Activated CD4-positive, CD25-positive, alpha-beta regulatory T cell (primary cell): ENCODE measurements at regions not wholly inside any gene's neighbourhood (a gene's known extent, or its start where the extent isn't known, plus 50 kb on each side); places are given as distances from the start of the nearest gene placed in this dataset.

ENCODE experiments used
- DNase-seq, 4 experiments: peaks; one replicate each; lab custom pipeline; 2025; lab: John Stamatoyannopoulos, UW

GRCh38 chr1:29502911-29503840 lies 266.9 kb downstream of the PTPRU start:
- DNase-seq, result no peak

GRCh38 chr1:29502225-29502910 lies 266.0 kb downstream of the PTPRU start:
- DNase-seq, result no peak

GRCh38 chr1:29501227-29501976 lies 265.1 kb downstream of the PTPRU start:
- DNase-seq, result no peak

GRCh38 chr1:29500651-29501050 lies 264.3 kb downstream of the PTPRU start:
- DNase-seq, result no peak

GRCh38 chr1:29500041-29500440 lies 263.7 kb downstream of the PTPRU start:
- DNase-seq, result no peak

- DNase-seq, result no peak
These were observed 262.9 kb downstream of the PTPRU start for GRCh38 chr1:29499104-29499650.

GRCh38 chr1:29498126-29499103 lies 262.1 kb downstream of the PTPRU start:
- no peak for DNase-seq

- DNase-seq, result no peak
These were observed 261.2 kb downstream of the PTPRU start for GRCh38 chr1:29497395-29498125.

GRCh38 chr1:29496701-29497100 lies 260.4 kb downstream of the PTPRU start:
- DNase-seq, result no peak

GRCh38 chr1:29490204-29490934 lies 254.0 kb downstream of the PTPRU start:
- DNase-seq, result no peak

GRCh38 chr1:29489471-29489870 lies 253.1 kb downstream of the PTPRU start:
- DNase-seq, result no peak

GRCh38 chr1:29488794-29489311 lies 252.5 kb downstream of the PTPRU start:
- no peak for DNase-seq

GRCh38 chr1:29488086-29488793 lies 251.9 kb downstream of the PTPRU start:
- no peak for DNase-seq

GRCh38 chr1:29487291-29487690 lies 251.0 kb downstream of the PTPRU start:
- DNase-seq, result no peak

GRCh38 chr1:29485096-29485925 lies 249.0 kb downstream of the PTPRU start:
- no peak for DNase-seq

GRCh38 chr1:29482991-29483390 lies 246.7 kb downstream of the PTPRU start:
- DNase-seq, result no peak

GRCh38 chr1:29482064-29482463 lies 245.7 kb downstream of the PTPRU start:
- no peak for DNase-seq

- DNase-seq, result no peak
These were observed 244.7 kb downstream of the PTPRU start for GRCh38 chr1:29481031-29481430.
